ENCODE measurements at regions not wholly inside any gene's neighbourhood (a gene's known extent, or its start where the extent isn't known, plus 50 kb on each side); places are given as distances from the start of the nearest gene placed in this dataset.

DNA sequence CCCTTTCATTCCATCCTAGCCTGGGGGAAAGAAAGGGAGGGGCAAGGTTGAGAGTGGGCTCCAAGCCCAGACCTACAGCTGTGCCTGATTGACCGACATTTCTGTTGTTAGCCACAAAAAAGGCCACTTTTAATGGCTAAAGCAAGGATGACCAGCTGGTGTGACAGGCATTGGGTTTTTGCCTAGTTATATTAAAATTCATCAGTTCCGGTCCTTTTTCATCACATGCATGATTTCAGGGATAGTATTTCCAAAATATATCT, 192.3 kb downstream of the ZNF326 start:
- no peak overlapping the region for H3K4me3 ChIP-seq (ENCODE audit: low read depth in 1 of 2, low read length in 2 of 2)
- H3K4me2 ChIP-seq (ENCODE audit: insufficient read depth, low read length) = no peak overlapping the region
- no peaks in the 10 kb centered on the region for H3K9me3 ChIP-seq (ENCODE audit: insufficient read depth, low read length, severe bottlenecking)
- no peaks in the 10 kb centered on the region for H3K79me2 ChIP-seq (ENCODE audit: insufficient read depth, low read length)
- H3K36me3 ChIP-seq (ENCODE audit: insufficient read depth, low read length) = no peaks in the 10 kb centered on the region
- no peak overlapping the region for H3K9ac ChIP-seq (ENCODE audit: low read depth, low read length)
- no peaks in the 10 kb centered on the region for H3K27me3 ChIP-seq (ENCODE audit: insufficient read depth, low read length, poor library complexity)
- H3K4me1 ChIP-seq (ENCODE audit: insufficient read depth, low read length) = peaks cover 3% of the 10 kb centered on the region; the same call in 1 of the 2 replicates
- H4K20me1 ChIP-seq (ENCODE audit: insufficient read depth, low read length) = no peaks in the 10 kb centered on the region
- H2AFZ ChIP-seq (ENCODE audit: low read depth, low read length) = no peak overlapping the region
- DNase-seq = no peak
- TF ChIP-seq CTCF (IDR thresholded peaks at IDR 0.05; ENCODE audit: borderline replicate concordance, extremely low read depth, low read length, poor library complexity, severe bottlenecking) (no peak), EZH2 (IDR thresholded peaks at IDR 0.05; ENCODE audit: borderline replicate concordance, low read depth, low read length, severe bottlenecking) (no peak)
- ATAC-seq (ENCODE audit: insufficient read depth, low read depth) = no peak
- H3K27ac ChIP-seq (ENCODE audit: low read length) = no peak overlapping the region

DNA sequence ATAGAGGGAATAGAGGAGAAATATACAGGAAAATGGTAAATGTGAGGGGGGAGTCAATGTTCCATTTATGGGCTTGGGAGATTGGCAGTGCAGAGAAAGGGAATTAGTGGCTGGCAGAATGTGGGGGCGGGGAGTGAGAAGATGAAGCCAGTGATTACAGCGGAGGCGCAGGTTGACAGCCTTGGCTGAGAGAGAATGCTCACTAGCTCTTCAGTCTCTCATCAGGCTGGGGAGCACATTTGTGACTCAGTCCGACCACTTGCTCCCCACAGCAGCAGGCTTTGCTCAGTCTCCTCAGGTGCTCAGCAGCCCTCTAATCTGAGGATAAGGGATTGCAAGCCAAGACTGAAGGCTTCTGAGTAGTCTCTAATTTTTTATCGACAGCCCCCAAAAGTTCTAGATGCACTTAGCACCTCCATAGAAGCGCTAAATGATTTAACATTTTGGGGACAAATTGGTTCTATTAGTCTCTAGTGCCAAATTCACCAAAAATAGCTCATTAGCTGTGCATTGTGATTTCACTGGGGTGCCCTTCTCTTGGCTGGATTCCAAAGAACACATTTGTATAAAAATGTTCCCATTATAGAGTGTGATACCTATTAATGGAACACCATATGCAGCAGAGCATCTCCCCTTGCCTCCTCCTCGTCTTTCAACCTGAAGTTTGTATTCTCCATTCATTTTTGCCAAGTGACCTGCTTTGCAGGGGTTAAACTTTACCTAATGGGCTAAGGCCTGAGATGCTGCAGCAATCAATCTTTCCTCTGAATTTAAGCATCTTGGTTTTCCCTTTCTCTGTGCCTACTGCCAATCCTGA, 191.8 kb downstream of the ZNF326 start:
- H3K4me3 ChIP-seq (ENCODE audit: low read depth in 1 of 2, low read length in 2 of 2) = no peak overlapping the region
- H3K9ac ChIP-seq (ENCODE audit: low read depth, low read length) = no peak overlapping the region
- no peak overlapping the region for H3K27ac ChIP-seq (ENCODE audit: low read length)
- no peak for ATAC-seq (ENCODE audit: insufficient read depth, low read depth)
- DNase-seq = no peak
- H3K4me2 ChIP-seq (ENCODE audit: insufficient read depth, low read length) = no peak overlapping the region
- H3K36me3 ChIP-seq (ENCODE audit: insufficient read depth, low read length) = no peaks in the 10 kb centered on the region
- H3K79me2 ChIP-seq (ENCODE audit: insufficient read depth, low read length) = no peaks in the 10 kb centered on the region
- no peaks in the 10 kb centered on the region for H4K20me1 ChIP-seq (ENCODE audit: insufficient read depth, low read length)
- H3K27me3 ChIP-seq (ENCODE audit: insufficient read depth, low read length, poor library complexity) = no peaks in the 10 kb centered on the region
- H3K9me3 ChIP-seq (ENCODE audit: insufficient read depth, low read length, severe bottlenecking) = no peaks in the 10 kb centered on the region
- no peak overlapping the region for H2AFZ ChIP-seq (ENCODE audit: low read depth, low read length)
- peaks cover 8% of the 10 kb centered on the region for H3K4me1 ChIP-seq (ENCODE audit: insufficient read depth, low read length)
- TF ChIP-seq EZH2 (IDR thresholded peaks at IDR 0.05; ENCODE audit: borderline replicate concordance, low read depth, low read length, severe bottlenecking) = no peak
- no peak for TF ChIP-seq CTCF (IDR thresholded peaks at IDR 0.05; ENCODE audit: borderline replicate concordance, extremely low read depth, low read length, poor library complexity, severe bottlenecking)

DNA sequence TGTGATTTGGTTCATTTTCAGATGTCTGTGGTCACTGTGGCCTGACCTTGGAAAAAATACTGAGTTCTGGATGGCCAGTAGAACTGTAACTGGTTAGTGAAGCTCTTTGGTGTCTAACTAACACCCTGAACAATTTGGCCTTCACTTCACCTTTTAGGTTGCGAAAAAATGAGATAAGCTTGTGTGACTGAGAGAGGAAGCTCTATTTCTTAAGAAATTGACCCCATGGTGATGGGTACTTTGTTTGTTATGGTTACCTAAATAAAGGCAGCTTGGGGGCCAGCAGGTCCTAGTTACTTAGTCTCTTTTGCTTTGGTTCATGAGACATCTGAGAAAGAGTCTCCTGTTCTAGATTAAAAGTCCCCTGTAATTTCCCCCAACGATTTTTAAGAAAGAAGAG, 181.6 kb downstream of the ZNF326 start:
- TF ChIP-seq EZH2 (IDR thresholded peaks at IDR 0.05; ENCODE audit: borderline replicate concordance, low read depth, low read length, severe bottlenecking) = no peak
- no peak for TF ChIP-seq CTCF (IDR thresholded peaks at IDR 0.05; ENCODE audit: borderline replicate concordance, extremely low read depth, low read length, poor library complexity, severe bottlenecking)
- Histone ChIP-seq H3K9ac (ENCODE audit: low read depth, low read length) (no peak overlapping the region), H3K27me3 (ENCODE audit: insufficient read depth, low read length, poor library complexity) (no peaks in the 10 kb centered on the region), H3K79me2 (ENCODE audit: insufficient read depth, low read length) (no peaks in the 10 kb centered on the region), H3K4me3 (ENCODE audit: low read depth in 1 of 2, low read length in 2 of 2) (no peak overlapping the region), H2AFZ (ENCODE audit: low read depth, low read length) (no peak overlapping the region), H4K20me1 (ENCODE audit: insufficient read depth, low read length) (no peaks in the 10 kb centered on the region), H3K4me2 (ENCODE audit: insufficient read depth, low read length) (no peak overlapping the region), H3K9me3 (ENCODE audit: insufficient read depth, low read length, severe bottlenecking) (no peaks in the 10 kb centered on the region), H3K27ac (ENCODE audit: low read length) (no peak overlapping the region), H3K4me1 (ENCODE audit: insufficient read depth, low read length) (peaks cover 2% of the 10 kb centered on the region), H3K36me3 (ENCODE audit: insufficient read depth, low read length) (no peaks in the 10 kb centered on the region)
- DNase-seq (no peak), ATAC-seq (ENCODE audit: insufficient read depth, low read depth) (no peak)

Measured in DND-41 (cell line).